Non-pigmented ciliary epithelial cell (primary cell): ENCODE measurements at regions not wholly inside any gene's neighbourhood (a gene's known extent, or its start where the extent isn't known, plus 50 kb on each side); places are given as distances from the start of the nearest gene placed in this dataset.
"Not testable (repeated sequence)": the region's sequence is repeated elsewhere in the genome, so short reads cannot be mapped to it uniquely, and the experiment has no call there.

Experiments used
- DNase-seq: peaks from one replicate; pipeline ENCODE4 v3.0.0-alpha.2; 2010; ENCODE audit warnings: low read depth

GRCh38 chr13:107665926-107666458 lies 549.3 kb downstream of the LIG4 start:
- no peak for DNase-seq

GRCh38 chr13:107650081-107650701 lies 565.1 kb downstream of the LIG4 start:
- no peak for DNase-seq

GRCh38 chr13:107649079-107649478 lies 566.3 kb downstream of the LIG4 start:
- DNase-seq = no peak

GRCh38 chr13:107644136-107644535 lies 571.2 kb downstream of the LIG4 start:
- no peak for DNase-seq

- DNase-seq = no peak
Measured at GRCh38 chr13:107643615-107644014, 571.7 kb downstream of the LIG4 start.

DNA sequence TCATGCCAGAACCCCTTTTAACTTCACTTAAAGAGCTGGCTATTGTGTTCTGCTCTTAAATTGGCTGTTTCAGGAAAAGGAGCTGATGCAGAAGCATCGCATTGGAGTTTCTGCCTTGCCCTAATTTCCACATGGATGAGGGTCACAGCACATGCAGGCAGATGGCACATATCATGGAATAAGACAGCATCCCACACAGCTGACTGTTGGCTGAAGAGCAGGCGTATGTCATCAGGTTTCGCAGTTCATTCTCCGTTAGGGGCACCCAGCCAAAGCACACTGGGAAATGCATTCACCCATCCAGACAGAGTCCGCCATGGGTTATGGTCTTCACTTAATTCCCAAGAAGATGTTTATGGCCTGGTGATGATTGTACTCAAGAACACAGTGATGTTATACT lies 572.5 kb downstream of the LIG4 start:
- DNase-seq = no peak

- no peak for DNase-seq
Measured at GRCh38 chr13:107641574-107641973, 573.8 kb downstream of the LIG4 start.

- DNase-seq = no peak
Measured at GRCh38 chr13:107625648-107626047, 589.7 kb downstream of the LIG4 start.

DNA sequence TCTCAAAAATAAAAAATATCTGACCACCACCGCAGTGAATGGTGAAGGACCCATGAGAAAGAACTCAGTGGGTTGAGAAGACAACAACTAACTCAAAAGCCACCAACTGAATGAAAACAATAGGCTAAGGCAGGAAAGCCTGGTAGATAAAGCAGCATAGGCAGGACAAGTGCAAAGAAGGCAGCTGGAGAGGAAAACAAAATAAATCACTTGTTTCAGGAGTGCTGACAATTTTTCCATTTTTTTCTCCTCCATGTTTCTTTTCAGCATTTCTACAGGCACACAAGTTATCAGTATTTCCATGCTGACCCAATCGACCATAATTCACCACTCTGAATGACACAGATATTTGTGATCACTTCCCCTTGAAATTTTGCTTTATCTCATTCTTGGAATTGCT lies 597.8 kb downstream of the LIG4 start:
- DNase-seq = no peak

DNA sequence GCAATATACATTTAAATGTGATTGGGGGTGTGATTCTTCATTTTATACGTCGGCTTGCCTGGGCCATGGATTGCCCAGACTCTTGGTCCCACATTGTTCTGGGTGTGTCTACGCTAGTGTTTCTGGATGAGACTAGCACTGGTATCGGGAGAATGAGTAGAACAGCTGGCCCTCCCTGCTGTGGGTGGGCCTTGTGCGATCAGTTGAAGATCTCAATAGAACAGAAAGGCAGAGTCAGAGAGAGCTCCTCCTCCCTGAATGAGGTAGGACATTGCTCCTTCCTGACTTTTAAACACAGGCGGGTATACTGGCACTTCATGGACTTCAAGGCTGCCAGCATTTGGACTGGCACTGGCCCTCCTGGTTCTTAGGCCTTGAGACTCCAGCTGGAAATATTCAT lies 603.0 kb downstream of the LIG4 start:
- no peak for DNase-seq

DNA sequence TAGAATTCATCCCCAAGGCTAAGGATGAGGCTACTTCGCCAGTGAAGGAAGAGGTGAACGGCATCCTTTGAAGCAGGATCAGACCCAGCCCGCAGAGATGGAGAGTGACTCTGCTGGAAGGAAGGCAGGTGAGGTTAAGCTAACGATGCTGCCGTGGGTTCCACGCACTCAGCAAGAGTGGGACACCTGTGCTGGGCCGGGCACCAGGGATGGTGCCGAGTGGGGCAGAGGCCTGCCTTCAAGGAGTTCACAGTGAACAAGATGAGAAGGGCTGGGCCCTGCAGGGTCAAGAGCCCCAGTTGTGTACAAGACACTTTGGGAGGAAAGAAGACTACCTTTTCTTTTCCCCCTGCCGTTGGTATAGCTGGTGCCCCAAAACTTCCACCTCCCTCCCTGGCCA lies 606.6 kb downstream of the LIG4 start:
- no peak for DNase-seq

DNA sequence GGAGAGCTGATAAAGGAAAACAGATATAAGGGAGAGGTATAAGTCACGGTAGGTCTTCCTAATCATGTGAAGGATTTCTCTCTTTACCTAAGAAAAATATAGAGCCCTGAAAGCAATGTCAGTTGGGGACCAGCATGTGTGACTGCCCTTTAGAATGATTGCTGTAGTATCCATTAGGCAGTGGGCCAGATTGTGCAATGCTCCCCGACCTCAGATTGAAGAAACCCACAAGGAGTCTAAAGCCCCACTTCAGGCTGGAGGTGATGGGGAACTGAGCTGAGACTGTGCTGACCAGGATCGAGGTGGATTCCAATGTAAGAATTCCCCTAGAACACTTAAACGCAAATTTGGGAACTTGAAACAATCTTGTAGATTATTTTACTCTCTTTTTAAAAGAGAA lies 614.4 kb downstream of the LIG4 start:
- DNase-seq = no peak

GRCh38 chr13:107596306-107596705 lies 619.0 kb downstream of the LIG4 start:
- DNase-seq = not testable (repeated sequence)

- DNase-seq = no peak
Measured at GRCh38 chr13:107590556-107590955, 624.8 kb downstream of the LIG4 start.

DNA sequence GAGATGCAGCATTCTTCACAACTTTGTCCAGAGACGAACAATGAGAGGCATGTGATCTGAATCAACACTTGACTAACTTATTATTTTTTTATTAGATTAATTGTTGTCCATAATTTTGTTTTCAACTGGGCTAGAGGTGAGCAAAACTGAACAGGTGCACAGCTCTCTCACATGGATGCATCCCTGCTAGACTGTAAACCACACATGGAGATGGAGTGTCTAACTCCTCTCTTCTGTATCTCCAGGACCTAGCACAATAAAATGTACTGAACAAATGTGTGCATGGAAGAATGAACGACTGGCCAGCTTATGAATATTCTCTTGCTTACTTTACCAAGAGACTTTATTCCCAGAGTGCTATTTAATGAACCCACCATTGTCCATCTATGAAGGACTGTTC lies 627.7 kb downstream of the LIG4 start:
- no peak for DNase-seq

DNA sequence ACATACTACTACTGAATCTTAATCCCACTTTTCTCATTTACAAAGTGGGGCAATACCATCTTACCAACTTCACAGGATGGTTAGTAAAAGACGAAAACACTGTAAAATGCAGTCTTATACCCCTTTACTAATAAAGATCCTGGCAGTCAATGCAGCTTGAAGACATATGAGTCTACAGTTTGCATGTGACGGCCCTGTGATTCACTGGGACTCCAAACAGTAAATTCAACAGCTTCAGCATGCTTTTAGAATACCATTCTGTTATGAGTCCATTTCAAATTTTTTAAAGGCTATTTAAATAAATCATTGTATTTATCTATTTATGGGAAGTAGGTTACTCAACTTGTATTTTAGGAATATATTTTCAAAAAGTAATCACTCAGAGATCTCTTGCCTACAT lies 629.1 kb downstream of the LIG4 start:
- DNase-seq = no peak

GRCh38 chr13:107585469-107586180 lies 629.7 kb downstream of the LIG4 start:
- DNase-seq = no peak

- no peak for DNase-seq
Measured at GRCh38 chr13:107582171-107582570, 633.2 kb downstream of the LIG4 start.

DNA sequence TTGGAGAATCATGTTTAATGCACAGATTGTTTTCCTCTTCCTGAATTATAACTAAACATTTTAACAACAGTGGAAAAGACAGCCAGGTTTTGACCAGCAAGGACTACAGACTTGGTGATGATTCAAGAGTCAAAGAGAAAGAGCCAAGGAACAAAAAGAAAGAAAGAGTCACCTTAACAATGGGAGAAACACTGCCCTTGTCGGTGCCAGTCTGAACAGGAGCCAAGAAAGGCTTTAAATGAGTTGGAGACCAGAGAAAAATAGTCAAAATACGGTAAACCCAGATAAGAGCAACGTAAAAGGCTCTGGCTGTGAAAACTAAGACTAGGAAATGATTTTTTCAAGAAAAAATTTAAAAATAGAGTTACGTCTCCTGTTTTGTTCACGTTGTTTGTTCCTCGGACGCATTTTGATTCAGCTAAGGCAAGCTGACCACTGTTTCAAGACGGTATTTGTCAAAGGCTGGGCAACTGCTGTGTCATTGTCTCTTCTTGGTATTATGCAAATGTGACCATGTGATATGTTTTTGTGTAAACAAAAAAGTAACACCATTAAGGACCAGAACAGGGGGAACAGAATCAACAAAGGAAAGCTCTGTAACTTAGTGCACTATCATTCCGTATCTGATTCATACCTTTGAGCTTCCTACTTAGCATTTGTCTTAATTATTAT lies 634.5 kb downstream of the LIG4 start:
- DNase-seq = no peak

DNA sequence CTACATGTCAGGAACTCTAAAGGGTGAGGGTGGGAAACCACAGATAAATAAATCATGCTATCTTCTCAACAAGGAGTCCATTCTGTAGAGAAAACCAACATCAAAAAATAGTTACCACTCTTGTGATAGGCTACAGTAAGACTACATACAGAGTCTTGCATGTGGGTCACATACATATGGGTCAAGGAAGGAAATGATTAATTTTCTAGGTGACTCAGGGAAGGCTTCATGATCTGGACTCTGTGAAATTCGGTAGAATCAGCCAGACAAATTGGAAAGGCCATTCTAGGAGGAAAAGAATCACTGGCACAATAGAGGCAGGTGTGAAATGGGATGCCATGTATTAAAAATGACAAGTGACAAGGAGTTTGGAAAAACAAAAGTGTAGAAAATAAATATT lies 638.9 kb downstream of the LIG4 start:
- DNase-seq = no peak

DNA sequence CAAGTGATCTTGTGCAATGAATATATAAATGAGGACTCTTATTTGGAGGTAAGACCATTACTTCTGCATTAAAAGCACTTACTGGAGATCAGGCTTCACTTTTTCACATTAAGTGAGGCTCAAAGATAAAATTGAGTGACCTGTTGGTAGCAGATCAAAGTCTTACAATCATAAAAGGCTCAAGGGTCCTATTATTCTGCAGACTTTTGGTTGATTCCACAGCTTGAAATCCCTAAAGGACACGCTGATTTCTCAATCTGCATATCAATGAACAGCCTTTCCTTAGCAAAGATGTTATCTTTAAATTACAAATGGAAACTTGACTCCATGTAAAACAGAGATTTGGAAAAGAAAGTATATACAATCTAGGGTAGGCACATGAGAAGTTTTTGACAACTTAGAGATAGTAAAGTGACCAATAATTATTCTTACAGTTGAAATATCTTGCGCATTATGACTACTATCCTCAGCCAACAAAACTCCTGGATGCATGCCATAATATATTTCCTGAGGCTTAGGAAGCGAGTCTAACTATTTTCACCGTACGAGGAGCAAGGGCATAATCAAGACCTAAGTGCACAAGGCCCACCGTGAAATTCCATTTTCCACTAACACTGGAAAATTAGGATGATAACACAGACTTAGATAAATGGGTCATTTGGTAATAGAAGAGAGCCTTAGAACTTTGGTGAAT lies 640.7 kb downstream of the LIG4 start:
- DNase-seq = no peak

GRCh38 chr13:107573184-107573583 lies 642.2 kb downstream of the LIG4 start:
- DNase-seq = no peak

DNA sequence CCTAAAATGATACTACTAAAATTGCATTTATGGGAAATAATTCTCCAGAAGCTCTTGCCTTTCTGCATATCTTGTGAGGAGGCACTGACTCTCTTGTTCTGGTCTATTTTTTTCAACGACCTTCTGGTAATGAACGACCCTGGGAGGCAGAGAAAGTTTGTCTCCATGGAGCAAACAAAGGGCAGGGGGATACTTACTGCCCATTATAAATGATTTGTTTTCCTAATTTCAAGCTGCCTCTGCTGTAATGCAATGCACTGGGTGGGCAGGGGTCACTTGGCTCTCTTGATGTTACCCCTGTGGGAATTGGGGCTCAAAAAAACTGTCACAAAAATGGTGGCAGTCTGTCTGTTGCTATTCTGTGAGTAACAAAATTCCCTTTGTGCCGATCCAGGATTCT lies 643.2 kb downstream of the LIG4 start:
- no peak for DNase-seq
